ENCODE measurements at regions not wholly inside any gene's neighbourhood (a gene's known extent, or its start where the extent isn't known, plus 50 kb on each side); places are given as distances from the start of the nearest gene placed in this dataset.

GRCh38 chr1:22321917-22322316 lies 129.7 kb upstream of the ZBTB40 start:
- no peak overlapping the region for H3K27ac ChIP-seq
- no peaks in the 10 kb centered on the region for H3K9me3 ChIP-seq
- TF ChIP-seq POLR2AphosphoS5 (IDR thresholded peaks at IDR 0.05) (no peak), POLR2A (IDR thresholded peaks at IDR 0.05) (no peak), EP300 (IDR thresholded peaks at IDR 0.05; ENCODE audit: low read depth) (no peak), CTCF (IDR thresholded peaks at IDR 0.05) (no peak)
- intact Hi-C loops (cut with DNase I; ENCODE audit: low total_unique reads) = no loop called here
- no peak overlapping the region for H3K4me3 ChIP-seq
- H3K36me3 ChIP-seq = no peaks in the 10 kb centered on the region
- no peak for DNase-seq
- 81% methylated on average over 4 of the region's 4 CpGs; no CpG with 5 or more reads in 1 of the 2 donors for WGBS, 2 donors (ENCODE audit: low coverage in 1 of 2)
- no peaks in the 10 kb centered on the region for H3K4me1 ChIP-seq
- in situ Hi-C loops (cut with MboI; ENCODE audit: low pct_ligation_motif_present in 1 of 4, low pct_unique_long_range_greater_than_20kb in 1 of 4, low sequenced_read_pairs in 3 of 4) = no loop called here
- peaks cover 17% of the 10 kb centered on the region for H3K27me3 ChIP-seq

- intact Hi-C loops (cut with DNase I; ENCODE audit: low total_unique reads) = no loop called here
- no peak for DNase-seq
- TF ChIP-seq CTCF (IDR thresholded peaks at IDR 0.05) (no peak), POLR2AphosphoS5 (IDR thresholded peaks at IDR 0.05) (no peak), EP300 (IDR thresholded peaks at IDR 0.05; ENCODE audit: low read depth) (no peak), POLR2A (IDR thresholded peaks at IDR 0.05) (no peak)
- Histone ChIP-seq H3K4me3 (no peak overlapping the region), H3K36me3 (no peaks in the 10 kb centered on the region), H3K27me3 (peaks cover 16% of the 10 kb centered on the region), H3K27ac (no peak overlapping the region), H3K9me3 (no peaks in the 10 kb centered on the region), H3K4me1 (no peaks in the 10 kb centered on the region)
- WGBS, 2 donors (ENCODE audit: low coverage in 1 of 2) = 78 to 89% methylated on average over 4 to 17 of the region's 17 CpGs
- in situ Hi-C loops (cut with MboI; ENCODE audit: low pct_ligation_motif_present in 1 of 4, low pct_unique_long_range_greater_than_20kb in 1 of 4, low sequenced_read_pairs in 3 of 4) = no loop called here
Observed at GRCh38 chr1:22323141-22323845, 128.4 kb upstream of the ZBTB40 start.

- no peak for TF ChIP-seq POLR2AphosphoS5 (IDR thresholded peaks at IDR 0.05)
- TF ChIP-seq EP300 (IDR thresholded peaks at IDR 0.05; ENCODE audit: low read depth) = no peak
- no peak for TF ChIP-seq POLR2A (IDR thresholded peaks at IDR 0.05)
- TF ChIP-seq CTCF (IDR thresholded peaks at IDR 0.05) = no peak
- in situ Hi-C loops (cut with MboI; ENCODE audit: low pct_ligation_motif_present in 1 of 4, low pct_unique_long_range_greater_than_20kb in 1 of 4, low sequenced_read_pairs in 3 of 4) = no loop called here
- 83 to 84% methylated on average over 6 to 11 of the region's 11 CpGs for WGBS, 2 donors (ENCODE audit: low coverage in 1 of 2)
- intact Hi-C loops (cut with DNase I; ENCODE audit: low total_unique reads) = no loop called here
- Histone ChIP-seq H3K9me3 (no peaks in the 10 kb centered on the region), H3K4me3 (no peak overlapping the region), H3K27ac (no peak overlapping the region), H3K4me1 (no peaks in the 10 kb centered on the region), H3K27me3 (peaks cover 12% of the 10 kb centered on the region), H3K36me3 (no peaks in the 10 kb centered on the region)
- no peak for DNase-seq
Observed at GRCh38 chr1:22323846-22324504, 127.7 kb upstream of the ZBTB40 start.

DNA sequence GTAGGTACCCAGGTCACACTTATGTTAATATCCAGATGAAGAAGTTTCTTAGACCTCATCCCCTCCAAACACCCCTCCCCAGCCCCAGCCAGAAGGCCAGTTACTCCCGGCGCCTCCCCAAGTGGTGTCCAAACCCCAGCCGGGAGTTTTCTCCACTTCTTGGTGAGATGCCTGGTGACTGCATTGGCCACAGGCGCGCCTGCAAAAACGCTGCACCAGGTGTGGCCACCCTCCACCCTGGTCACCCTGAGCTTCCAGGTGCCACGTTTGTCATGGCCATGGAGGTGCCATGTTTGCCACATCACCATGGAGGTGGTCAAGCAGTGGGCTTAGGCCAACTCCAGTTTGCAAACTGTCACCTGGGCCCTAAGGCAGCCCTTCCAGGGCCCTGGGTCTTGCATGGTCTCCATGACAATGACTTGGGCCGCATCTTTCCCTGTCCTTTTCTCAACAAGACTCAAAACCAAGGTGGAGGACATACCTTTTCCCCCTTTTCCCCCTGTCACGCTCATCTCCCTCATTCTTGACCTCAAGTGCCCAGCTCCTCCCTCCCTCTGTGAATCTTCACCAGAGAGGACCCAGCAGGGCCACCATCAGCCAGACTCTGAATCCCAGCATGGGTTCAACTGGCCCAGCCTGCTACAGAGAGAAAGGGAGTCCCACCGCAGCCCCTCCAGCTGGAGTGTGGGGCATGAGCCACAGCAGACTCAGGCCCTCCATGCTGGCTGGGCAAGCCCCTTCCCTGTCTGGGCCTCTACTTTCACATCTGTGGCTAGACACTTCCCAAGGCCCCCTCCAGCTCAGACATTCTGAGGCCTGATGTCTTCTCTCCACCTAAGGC lies 125.9 kb upstream of the ZBTB40 start:
- Histone ChIP-seq H3K36me3 (no peaks in the 10 kb centered on the region), H3K27me3 (peaks cover 9% of the 10 kb centered on the region), H3K4me1 (no peaks in the 10 kb centered on the region), H3K27ac (no peak overlapping the region), H3K9me3 (no peaks in the 10 kb centered on the region), H3K4me3 (no peak overlapping the region)
- no peak for DNase-seq
- in situ Hi-C loops (cut with MboI; ENCODE audit: low pct_ligation_motif_present in 1 of 4, low pct_unique_long_range_greater_than_20kb in 1 of 4, low sequenced_read_pairs in 3 of 4) = no loop called here
- 88% methylated on average over 10 of the region's 10 CpGs; no CpG with 5 or more reads in 1 of the 2 donors for WGBS, 2 donors (ENCODE audit: low coverage in 1 of 2)
- intact Hi-C loops (cut with DNase I; ENCODE audit: low total_unique reads) = no loop called here
- TF ChIP-seq EP300 (IDR thresholded peaks at IDR 0.05; ENCODE audit: low read depth) (no peak), POLR2A (IDR thresholded peaks at IDR 0.05) (no peak), POLR2AphosphoS5 (IDR thresholded peaks at IDR 0.05) (no peak), CTCF (IDR thresholded peaks at IDR 0.05) (no peak)
